HUES6 (cell line): ENCODE measurements at regions not wholly inside any gene's neighbourhood (a gene's known extent, or its start where the extent isn't known, plus 50 kb on each side); places are given as distances from the start of the nearest gene placed in this dataset.

Experiments used
- H3K27ac ChIP-seq: 2 replicates; pipeline ENCODE4 v1.7.0; 2013; ENCODE audit warnings: low read depth, mild to moderate bottlenecking, low read length, inconsistent platforms
- H3K27me3 ChIP-seq: 2 replicates; pipeline ENCODE4 v1.6.1; 2013; ENCODE audit warnings: low read length; ENCODE audit not compliant: control insufficient read depth, insufficient read depth
- H3K36me3 ChIP-seq: 2 replicates; pipeline ENCODE4 v1.6.1; 2013; ENCODE audit warnings: low read length; ENCODE audit not compliant: control insufficient read depth, insufficient read depth
- H3K4me1 ChIP-seq: 2 replicates; pipeline ENCODE4 v1.6.1; 2013; ENCODE audit warnings: low read length; ENCODE audit not compliant: control insufficient read depth, insufficient read depth
- H3K4me3 ChIP-seq: 2 replicates; pipeline ENCODE4 v1.5.1; 2013; ENCODE audit warnings: low read depth, low read length
- H3K9ac ChIP-seq: one replicate; pipeline ENCODE4 v1.6.1; 2013; ENCODE audit warnings: mild to moderate bottlenecking, low read length
- H3K9me3 ChIP-seq: 2 replicates; pipeline ENCODE4 v1.6.1; 2013; ENCODE audit warnings: low read depth, low read length; ENCODE audit not compliant: control insufficient read depth, insufficient read depth

DNA sequence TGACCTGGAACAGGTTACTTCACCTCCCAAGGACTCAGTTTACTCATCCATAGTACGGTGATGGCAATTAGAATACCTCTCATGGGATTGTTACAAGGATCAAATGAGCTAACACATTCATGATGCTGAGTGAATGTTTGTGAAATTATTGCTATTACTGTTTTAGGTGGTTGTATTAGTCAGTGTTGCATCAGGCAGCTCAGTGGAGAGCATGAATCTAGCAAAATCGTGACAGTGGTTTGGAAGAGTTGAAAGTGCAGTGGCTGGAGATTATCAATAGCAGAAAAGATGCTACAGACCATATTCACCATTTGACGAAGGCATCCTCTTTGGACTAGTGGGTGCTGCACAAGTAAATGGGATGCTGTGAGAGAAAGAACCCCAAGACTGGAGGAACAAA is 50.4 kb upstream of the CTNNBL1 start:
- Histone ChIP-seq H3K4me3 (no peak overlapping the region), H3K27me3 (peaks cover 35% of the 10 kb centered on the region), H3K9ac (no peak overlapping the region), H3K4me1 (no peaks in the 10 kb centered on the region), H3K27ac (no peak overlapping the region), H3K36me3 (no peaks in the 10 kb centered on the region), H3K9me3 (no peaks in the 10 kb centered on the region)

DNA sequence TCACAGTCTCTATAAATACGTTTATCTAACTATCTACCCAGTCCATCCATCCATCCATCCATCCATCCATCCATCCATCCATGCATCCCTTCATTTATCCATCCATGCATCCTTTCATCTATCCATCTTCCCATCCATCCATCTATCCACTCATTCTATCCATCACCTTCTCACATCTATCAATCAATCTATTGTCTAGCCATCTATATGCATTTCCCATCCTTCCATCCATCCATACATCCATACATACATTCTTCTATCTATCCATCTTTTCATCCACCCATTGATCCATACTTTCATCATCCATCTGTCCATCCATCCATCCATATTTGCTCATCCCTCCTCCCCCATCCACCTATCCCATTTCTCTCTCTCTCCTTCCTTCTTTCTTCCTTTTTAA is 51.6 kb upstream of the CTNNBL1 start:
- Histone ChIP-seq H3K4me3 (no peak overlapping the region), H3K36me3 (no peaks in the 10 kb centered on the region), H3K4me1 (no peaks in the 10 kb centered on the region), H3K9ac (no peak overlapping the region), H3K27me3 (peaks cover 35% of the 10 kb centered on the region), H3K27ac (no peak overlapping the region), H3K9me3 (no peaks in the 10 kb centered on the region)

DNA sequence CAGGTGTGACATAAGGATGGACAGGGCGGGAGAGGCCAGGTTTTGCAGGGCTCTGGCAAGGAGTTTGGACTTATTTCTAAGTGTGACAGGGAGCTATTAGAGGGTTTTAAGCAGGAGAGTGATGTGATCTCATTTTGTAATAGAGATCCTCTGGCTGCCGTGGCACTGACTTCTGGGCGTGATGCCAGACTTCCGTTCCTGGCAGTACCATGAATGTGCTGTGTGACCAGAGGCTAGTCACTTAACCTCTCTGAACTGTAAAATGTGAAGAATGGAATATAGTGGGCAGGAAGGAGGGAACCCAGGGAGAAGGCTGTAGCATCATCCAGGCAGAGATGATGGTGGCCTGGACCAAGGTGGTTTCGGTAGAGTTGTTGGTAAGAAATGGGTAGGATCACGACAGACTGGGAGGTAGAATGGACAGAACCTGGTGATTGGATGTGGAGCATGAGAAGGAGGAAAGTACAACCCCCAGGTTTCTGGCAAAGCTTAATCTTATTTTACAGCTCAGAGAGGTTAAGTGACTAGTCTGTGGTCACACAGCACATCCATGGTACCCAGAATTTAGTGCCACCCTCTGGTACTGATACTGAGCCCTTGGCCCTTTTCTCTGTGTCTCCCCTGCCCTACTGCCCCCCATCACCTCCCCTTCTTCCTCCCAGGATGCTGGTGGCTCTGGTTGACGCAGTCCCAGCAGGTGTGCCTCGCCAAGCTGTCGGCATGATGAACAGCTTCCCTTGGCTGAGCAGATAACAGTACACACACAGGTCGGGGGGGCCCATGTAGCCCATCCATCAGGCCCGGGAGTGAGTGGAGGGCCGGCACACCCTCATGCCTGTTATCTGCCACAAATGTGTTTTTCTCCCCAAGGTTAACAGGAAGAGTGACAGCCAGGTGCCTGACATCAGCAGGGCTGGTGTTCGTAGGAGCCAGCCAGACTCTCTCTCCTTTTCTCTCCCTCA is 52.9 kb upstream of the CTNNBL1 start:
- Histone ChIP-seq H3K4me1 (no peaks in the 10 kb centered on the region), H3K27ac (no peak overlapping the region), H3K36me3 (no peaks in the 10 kb centered on the region), H3K9ac (no peak overlapping the region), H3K27me3 (peaks cover 35% of the 10 kb centered on the region), H3K4me3 (no peak overlapping the region), H3K9me3 (no peaks in the 10 kb centered on the region)

DNA sequence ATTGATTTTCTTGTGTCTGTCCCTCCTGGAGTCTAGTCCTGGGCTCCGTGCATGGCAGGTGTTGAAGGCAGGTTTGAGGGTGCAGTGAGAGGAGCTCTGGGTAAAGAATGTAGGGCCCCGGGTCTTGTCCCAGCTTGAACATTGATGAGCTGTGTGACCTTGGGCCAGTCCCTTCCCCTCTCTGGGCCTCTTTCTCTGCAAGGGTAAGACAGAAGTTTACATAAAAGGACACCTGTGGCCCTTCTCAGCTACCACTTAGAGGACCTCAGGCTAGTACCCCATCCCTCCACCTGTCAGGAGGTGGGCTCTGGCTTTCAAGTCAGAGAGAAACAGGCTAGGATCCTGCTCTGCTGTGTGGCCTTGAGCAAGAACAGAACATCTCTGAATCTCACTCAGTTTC is 55.3 kb upstream of the CTNNBL1 start:
- Histone ChIP-seq H3K4me3 (no peak overlapping the region), H3K9me3 (no peaks in the 10 kb centered on the region)

DNA sequence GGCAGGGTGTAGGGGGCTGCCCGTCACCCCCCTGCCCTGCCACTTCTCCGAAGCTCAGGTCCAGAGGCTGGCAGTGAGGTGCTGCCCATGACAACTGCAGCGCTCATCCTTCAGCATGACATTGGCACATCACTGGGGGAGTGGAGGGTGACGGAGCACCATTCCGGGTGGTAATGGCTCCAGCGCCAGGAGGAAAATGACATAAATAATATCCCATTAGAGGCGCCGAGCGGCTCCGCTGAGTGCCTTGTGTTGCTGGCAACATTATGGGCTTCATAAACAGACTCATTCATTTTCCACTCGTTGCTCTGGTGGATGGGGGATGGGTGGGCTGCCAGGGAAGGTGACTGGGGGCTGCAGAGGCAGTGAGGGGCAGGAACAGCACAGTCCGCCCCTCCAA is 56.9 kb upstream of the CTNNBL1 start:
- Histone ChIP-seq H3K4me3 (no peak overlapping the region), H3K36me3 (no peaks in the 10 kb centered on the region), H3K27ac (no peak overlapping the region), H3K9ac (no peak overlapping the region), H3K9me3 (no peaks in the 10 kb centered on the region), H3K4me1 (no peaks in the 10 kb centered on the region), H3K27me3 (peaks cover 33% of the 10 kb centered on the region)

More for the DNA sequence above, 55.3 kb upstream of the CTNNBL1 start:
- Histone ChIP-seq H3K36me3 (no peaks in the 10 kb centered on the region), H3K9ac (no peak overlapping the region), H3K27me3 (peaks cover 32% of the 10 kb centered on the region), H3K27ac (no peak overlapping the region), H3K4me1 (no peaks in the 10 kb centered on the region)

DNA sequence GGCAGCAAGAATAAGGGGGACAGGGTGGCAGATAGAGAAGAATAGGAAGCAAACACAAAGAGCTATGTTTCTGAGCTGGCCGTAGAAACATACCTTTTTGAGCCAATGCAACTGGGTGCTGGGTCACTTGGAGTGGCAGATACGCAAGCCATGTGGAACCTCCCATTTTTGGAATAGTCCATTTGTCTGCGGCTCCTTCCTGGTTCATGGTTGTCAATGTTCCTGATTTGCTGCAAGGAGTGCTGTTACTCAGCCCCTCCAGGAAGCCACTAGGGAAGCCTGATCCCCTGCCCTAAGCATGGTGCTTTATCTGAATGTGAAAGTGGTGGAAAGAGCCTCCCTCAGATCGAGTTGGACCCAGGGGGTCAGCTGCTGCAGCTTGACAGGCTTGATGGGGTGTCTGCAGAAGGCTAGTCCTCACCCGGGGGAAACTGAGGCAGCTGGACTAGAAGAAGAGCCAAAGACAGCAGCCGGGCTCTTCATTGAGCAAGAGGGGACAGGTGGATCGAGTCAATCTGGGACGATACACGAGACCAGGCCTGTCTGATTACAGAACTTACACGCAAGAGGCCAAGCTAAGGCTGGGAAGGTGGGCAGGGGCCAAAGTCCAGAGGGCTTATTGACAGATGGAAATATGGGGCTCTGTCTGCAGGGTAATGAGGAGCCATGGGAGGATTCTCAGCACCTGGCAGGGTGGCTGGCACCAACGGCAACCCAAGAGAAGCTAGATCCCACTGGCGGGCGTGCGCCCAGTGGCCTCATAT is 57.4 kb upstream of the CTNNBL1 start:
- H3K27ac ChIP-seq, result no peak overlapping the region
- H3K9me3 ChIP-seq, result no peaks in the 10 kb centered on the region
- no peaks in the 10 kb centered on the region for H3K4me1 ChIP-seq
- no peaks in the 10 kb centered on the region for H3K36me3 ChIP-seq
- H3K9ac ChIP-seq, result no peak overlapping the region
- no peak overlapping the region for H3K4me3 ChIP-seq
- peaks cover 33% of the 10 kb centered on the region for H3K27me3 ChIP-seq

DNA sequence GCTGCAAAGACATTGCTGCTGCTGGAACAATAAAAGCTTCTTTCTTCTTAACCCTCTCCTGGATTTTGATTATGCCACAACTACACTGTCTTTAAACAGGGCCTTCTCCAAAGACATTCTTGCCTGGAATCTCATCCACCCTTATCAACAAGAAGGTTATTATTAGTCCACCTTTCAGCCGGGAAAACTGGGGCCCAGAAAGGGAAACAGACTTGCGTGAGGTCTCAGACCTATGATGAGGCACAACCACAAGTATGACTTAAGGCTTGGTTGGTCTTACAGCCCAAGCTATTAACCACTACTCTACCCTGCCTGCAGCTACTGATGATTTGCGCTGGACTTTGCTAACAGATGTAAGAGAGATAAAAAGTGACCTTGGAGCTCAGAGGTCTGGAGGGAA is 62.8 kb upstream of the CTNNBL1 start:
- no peak overlapping the region for H3K4me3 ChIP-seq
- peaks cover 58% of the 10 kb centered on the region for H3K27me3 ChIP-seq
- H3K4me1 ChIP-seq, result no peaks in the 10 kb centered on the region
- no peak overlapping the region for H3K27ac ChIP-seq
- H3K9ac ChIP-seq, result no peak overlapping the region
- no peaks in the 10 kb centered on the region for H3K9me3 ChIP-seq
- H3K36me3 ChIP-seq, result no peaks in the 10 kb centered on the region

DNA sequence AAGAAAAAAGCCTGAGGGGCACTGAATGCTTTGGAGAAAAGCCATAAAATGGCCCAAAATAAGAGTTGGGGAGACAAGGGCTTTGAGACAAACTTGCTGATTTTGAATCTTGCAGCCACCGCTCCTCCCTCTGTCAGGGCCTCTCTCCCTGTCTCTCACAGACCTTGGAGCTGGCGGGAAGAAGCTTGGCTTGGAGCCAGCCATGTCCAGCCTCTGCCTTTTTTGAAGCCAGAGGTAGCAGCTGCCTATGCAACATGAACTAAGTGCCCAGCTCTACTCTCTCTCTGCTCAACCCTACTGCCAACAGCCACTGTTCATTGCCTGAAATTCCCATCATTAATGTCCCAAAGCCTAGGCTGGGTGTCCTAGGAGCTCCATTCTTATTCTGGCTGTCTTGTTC is 63.7 kb upstream of the CTNNBL1 start:
- H3K27ac ChIP-seq, result no peak overlapping the region
- H3K36me3 ChIP-seq, result no peaks in the 10 kb centered on the region
- H3K9me3 ChIP-seq, result no peaks in the 10 kb centered on the region
- H3K9ac ChIP-seq, result no peak overlapping the region
- H3K4me1 ChIP-seq, result no peaks in the 10 kb centered on the region
- H3K27me3 ChIP-seq, result peaks cover 58% of the 10 kb centered on the region
- no peak overlapping the region for H3K4me3 ChIP-seq

DNA sequence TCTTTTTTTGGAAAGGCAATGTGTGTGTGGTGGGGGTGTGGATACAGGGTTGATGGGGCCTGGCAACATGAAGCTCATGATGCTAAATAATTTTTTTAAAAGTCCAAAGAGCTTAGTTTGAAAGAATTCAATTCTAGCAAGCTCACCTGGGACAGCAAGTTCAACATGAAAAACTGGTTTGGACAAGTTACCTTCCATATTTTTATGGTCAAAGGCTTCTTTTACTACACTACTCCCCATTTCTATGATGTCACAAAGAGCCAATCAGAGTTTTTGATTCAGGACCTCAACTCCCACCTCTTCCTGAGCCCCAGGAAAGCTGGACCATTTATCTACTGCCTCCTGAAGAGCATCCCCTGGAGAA is 66.1 kb upstream of the CTNNBL1 start:
- 0 out of 2 replicates have a peak, but pooled peaks cover 2% of the 10 kb centered on the region for H3K4me1 ChIP-seq
- H3K36me3 ChIP-seq, result no peaks in the 10 kb centered on the region
- no peaks in the 10 kb centered on the region for H3K9me3 ChIP-seq
- H3K27me3 ChIP-seq, result peaks cover 47% of the 10 kb centered on the region
- H3K4me3 ChIP-seq, result no peak overlapping the region
- H3K9ac ChIP-seq, result no peak overlapping the region
- no peak overlapping the region for H3K27ac ChIP-seq

DNA sequence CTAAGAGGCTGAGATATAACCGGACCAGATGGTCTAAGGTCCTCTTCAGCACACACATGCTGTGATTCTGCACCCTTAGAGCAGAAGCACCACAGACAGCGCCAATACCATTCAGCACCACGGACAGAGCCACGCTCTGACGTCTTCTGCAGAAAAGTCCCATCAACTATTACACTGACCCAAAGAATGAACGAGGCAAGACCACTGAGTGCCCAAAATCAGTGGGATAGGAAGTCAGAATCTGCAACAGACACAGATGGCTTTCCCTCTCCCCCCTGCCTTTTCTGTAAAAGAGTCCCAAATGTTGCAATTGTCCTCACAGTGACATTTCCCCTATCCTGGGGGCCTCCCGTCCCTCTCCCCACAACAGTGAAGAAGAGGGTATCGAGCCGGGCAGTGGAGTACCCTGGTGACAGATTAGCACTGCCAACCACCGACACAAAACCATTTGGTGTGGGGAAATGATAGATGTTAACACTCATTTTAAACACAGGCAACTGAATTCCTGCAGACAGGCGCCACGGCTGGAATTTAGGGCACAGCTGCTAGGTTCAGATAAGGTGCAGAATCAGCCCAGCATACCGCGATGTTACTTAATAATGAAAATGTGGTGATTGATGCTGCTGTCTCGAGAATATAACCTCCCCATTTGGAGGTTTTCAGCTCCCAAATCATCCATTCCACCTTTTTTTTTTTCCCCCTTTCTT is 66.6 kb upstream of the CTNNBL1 start:
- Histone ChIP-seq H3K27me3 (peaks cover 45% of the 10 kb centered on the region), H3K36me3 (no peaks in the 10 kb centered on the region), H3K4me1 (0 out of 2 replicates have a peak, but pooled peaks cover 4% of the 10 kb centered on the region), H3K27ac (no peak overlapping the region), H3K4me3 (no peak overlapping the region), H3K9ac (no peak overlapping the region), H3K9me3 (no peaks in the 10 kb centered on the region)
